MCF 10A (cell line): ENCODE measurements at regions not wholly inside any gene's neighbourhood (a gene's known extent, or its start where the extent isn't known, plus 50 kb on each side); places are given as distances from the start of the nearest gene placed in this dataset.

Experiments used
- BruUV-seq: library from RNA; stranded (reverse); fragments of 400-500 nt; replicated peaks from 2 replicates; lab custom pipeline; 2021; lab: Mats Ljungman, UMichigan
- CTCF ChIA-PET: fragments of 300-600 bp; sonication (Branson Sonifier 250); formaldehyde crosslinking; extraction: SDS; loops from one replicate; lab custom pipeline; 2021; ENCODE audit warnings: antibody characterized with exemption, inconsistent platforms; lab: Yijun Ruan, JAX
- POLR2A ChIA-PET: fragments of 300-600, 350-650 bp; sonication (Branson Sonifier 250); formaldehyde crosslinking; extraction: SDS; loops from one replicate; lab custom pipeline; 2020; ENCODE audit warnings: antibody characterized with exemption, inconsistent platforms; lab: Yijun Ruan, JAX
- DNase-seq: peaks from one replicate; pipeline ENCODE4 v3.0.0-alpha.2; 2018; ENCODE audit not compliant: unreplicated experiment
- H3K27ac Mint-ChIP-seq: one replicate; pipeline ENCODE4 v1.8.0; 2022; ENCODE audit warnings: mild to moderate bottlenecking, low read depth, mixed read lengths; ENCODE audit not compliant: unreplicated experiment
- H3K27me3 Mint-ChIP-seq: one replicate; pipeline ENCODE4 v1.8.0; 2022; ENCODE audit warnings: mixed read lengths; ENCODE audit not compliant: insufficient read depth, unreplicated experiment
- H3K36me3 Mint-ChIP-seq: one replicate; pipeline ENCODE4 v1.8.0; 2022; ENCODE audit warnings: mild to moderate bottlenecking, moderate library complexity, mixed read lengths; ENCODE audit not compliant: insufficient read depth, unreplicated experiment
- H3K4me1 Mint-ChIP-seq: one replicate; pipeline ENCODE4 v1.8.0; 2022; ENCODE audit warnings: mixed read lengths; ENCODE audit not compliant: insufficient read depth, unreplicated experiment
- H3K4me3 Mint-ChIP-seq: one replicate; pipeline ENCODE4 v1.8.0; 2022; ENCODE audit warnings: mild to moderate bottlenecking, moderate library complexity, mixed read lengths; ENCODE audit not compliant: unreplicated experiment
- H3K9me3 Mint-ChIP-seq: one replicate; pipeline ENCODE4 v1.8.0; 2022; ENCODE audit warnings: mixed read lengths; ENCODE audit not compliant: unreplicated experiment
- CTCF ChIP-seq: fragments of 200-600 bp; IDR thresholded peaks from one replicate; pipeline ENCODE4 v1.8.0; 2022; ENCODE audit warnings: antibody characterized with exemption, mild to moderate bottlenecking; ENCODE audit not compliant: unreplicated experiment
- intact Hi-C: fragments of 100-400 bp; cut with micrococcal nuclease; formaldehyde crosslinking; loops from 2 replicates; pipeline ENCODE4 v1.14.1; 2022

- no peaks in the 10 kb centered on the region for H3K4me1 Mint-ChIP-seq
Measured at GRCh38 chr15:88321271-88321670, 64.7 kb upstream of the NTRK3 start.

GRCh38 chr15:88316586-88316985 lies 60.0 kb upstream of the NTRK3 start:
- Mint-ChIP-seq H3K27me3 (no peaks in the 10 kb centered on the region), H3K4me1 (no peaks in the 10 kb centered on the region), H3K27ac (no peak overlapping the region), H3K36me3 (no peaks in the 10 kb centered on the region), H3K4me3 (no peak overlapping the region), H3K9me3 (peaks cover 31% of the 10 kb centered on the region)
- no peak for TF ChIP-seq CTCF
- BruUV-seq, result no TSS peak
- intact Hi-C loops, result no loop called here
- ChIA-PET CTCF (no interaction called here), POLR2A (no interaction called here)
- DNase-seq, result no peak

More at GRCh38 chr15:88321271-88321670, 64.7 kb upstream of the NTRK3 start:
- ChIA-PET CTCF (interaction anchor here (0.7 kb wide), 1 partner anchor 501 kb away, joined by 4 read pairs; no protein-coding TSS in a partner anchor), POLR2A (no interaction called here)
- Mint-ChIP-seq H3K27me3 (no peaks in the 10 kb centered on the region), H3K36me3 (no peaks in the 10 kb centered on the region), H3K4me3 (no peak overlapping the region), H3K9me3 (peaks cover 23% of the 10 kb centered on the region), H3K27ac (no peak overlapping the region)
- no TSS peak for BruUV-seq
- intact Hi-C loops, result no loop called here
- no peak for TF ChIP-seq CTCF
- DNase-seq, result no peak

- H3K9me3 Mint-ChIP-seq, result peaks cover 24% of the 10 kb centered on the region
- H3K27ac Mint-ChIP-seq, result no peak overlapping the region
- H3K4me3 Mint-ChIP-seq, result no peak overlapping the region
- H3K27me3 Mint-ChIP-seq, result no peaks in the 10 kb centered on the region
- intact Hi-C loops, result no loop called here
- no peak for DNase-seq
- no peak for TF ChIP-seq CTCF
- BruUV-seq, result no TSS peak
- no peaks in the 10 kb centered on the region for H3K36me3 Mint-ChIP-seq
- ChIA-PET POLR2A (no interaction called here), CTCF (interaction anchor here (1.2 kb wide), 1 partner anchor 67 kb away, joined by 3 read pairs; no protein-coding TSS in a partner anchor)
- H3K4me1 Mint-ChIP-seq, result no peaks in the 10 kb centered on the region
Measured at GRCh38 chr15:88315221-88315878, 58.8 kb upstream of the NTRK3 start.

- DNase-seq, result no peak
- Mint-ChIP-seq H3K4me3 (no peak overlapping the region), H3K27ac (no peak overlapping the region), H3K27me3 (no peaks in the 10 kb centered on the region), H3K4me1 (no peaks in the 10 kb centered on the region), H3K9me3 (peaks cover 24% of the 10 kb centered on the region), H3K36me3 (no peaks in the 10 kb centered on the region)
- POLR2A ChIA-PET, result no interaction called here
- no TSS peak for BruUV-seq
- CTCF ChIA-PET, result interaction anchor here (0.6 to 0.7 kb wide), 2 partner anchors 134 to 717 kb away, joined by 3 to 4 read pairs; no protein-coding TSS in a partner anchor
- intact Hi-C loops, result no loop called here
- no peak for TF ChIP-seq CTCF
Measured at GRCh38 chr15:88312941-88313579, 56.5 kb upstream of the NTRK3 start.
